Calu3 (cell line): ENCODE measurements at regions not wholly inside any gene's neighbourhood (a gene's known extent, or its start where the extent isn't known, plus 50 kb on each side); places are given as distances from the start of the nearest gene placed in this dataset.
"Not testable (repeated sequence)": the region's sequence is repeated elsewhere in the genome, so short reads cannot be mapped to it uniquely, and the experiment has no call there.

Source experiments
- BruUV-seq: library from RNA; stranded (reverse); fragments of 400-500 nt; replicated peaks from 2 replicates; lab custom pipeline; 2021; lab: Mats Ljungman, UMichigan
- CTCF ChIA-PET: fragments of 300-600 bp; sonication (Branson Sonifier 250); formaldehyde crosslinking; loops from one replicate; lab custom pipeline; 2022; ENCODE audit warnings: antibody characterized with exemption; lab: Charles Lee
- DNase-seq: peaks from one replicate; pipeline ENCODE4 v3.0.0; 2022
- H3K27ac Mint-ChIP-seq: one replicate; pipeline ENCODE4 v1.8.0; 2022; ENCODE audit warnings: mixed read lengths; ENCODE audit not compliant: unreplicated experiment
- H3K27me3 Mint-ChIP-seq: one replicate; pipeline ENCODE4 v1.8.0; 2022; ENCODE audit warnings: mixed read lengths; ENCODE audit not compliant: unreplicated experiment
- H3K36me3 Mint-ChIP-seq: one replicate; pipeline ENCODE4 v1.8.0; 2022; ENCODE audit warnings: mild to moderate bottlenecking, moderate library complexity, mixed read lengths; ENCODE audit not compliant: insufficient read depth, unreplicated experiment
- H3K4me1 Mint-ChIP-seq: one replicate; pipeline ENCODE4 v1.8.0; 2022; ENCODE audit warnings: mild to moderate bottlenecking, low read depth, mixed read lengths; ENCODE audit not compliant: unreplicated experiment
- H3K4me3 Mint-ChIP-seq: one replicate; pipeline ENCODE4 v1.8.0; 2022; ENCODE audit warnings: mild to moderate bottlenecking, low read depth, moderate library complexity, mixed read lengths; ENCODE audit not compliant: unreplicated experiment
- H3K9me3 Mint-ChIP-seq: one replicate; pipeline ENCODE4 v1.8.0; 2022; ENCODE audit warnings: low read depth, mixed read lengths; ENCODE audit not compliant: unreplicated experiment
- intact Hi-C: fragments of 100-400 bp; cut with micrococcal nuclease; formaldehyde crosslinking; loops from one replicate; pipeline ENCODE4 v1.10.0; 2022; ENCODE audit not compliant: unreplicated experiment
- TF ChIP-seq, protein P1 (sequence below): fragments of 200-600 bp; IDR thresholded peaks from one replicate; pipeline ENCODE4 v1.8.0; 2022; ENCODE audit warnings: antibody characterized with exemption; ENCODE audit not compliant: unreplicated experiment

DNA sequence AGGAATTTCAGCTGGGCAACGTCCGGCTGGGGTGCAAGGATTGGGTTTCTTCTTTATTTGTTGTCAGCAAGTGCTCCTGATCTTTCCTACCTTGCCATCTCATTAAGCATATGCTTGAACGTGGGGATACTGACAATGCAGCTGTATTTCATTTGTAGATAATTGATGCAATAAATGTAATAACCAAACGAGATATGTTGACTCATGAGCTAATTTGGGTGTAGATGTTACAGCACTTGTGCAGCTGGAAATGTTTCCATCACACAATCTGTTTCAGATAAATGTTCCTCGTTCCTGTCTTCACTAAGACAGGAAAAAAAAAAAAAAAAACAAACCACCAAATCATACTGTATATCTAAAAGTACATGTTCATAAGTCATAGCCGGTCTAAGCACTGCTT is 123.8 kb downstream of the DMRT2 start:
- Mint-ChIP-seq H3K27ac (no peak overlapping the region), H3K4me3 (no peak overlapping the region), H3K9me3 (peaks cover 10% of the 10 kb centered on the region), H3K4me1 (no peaks in the 10 kb centered on the region), H3K27me3 (no peaks in the 10 kb centered on the region), H3K36me3 (no peaks in the 10 kb centered on the region)
- no peak for DNase-seq
- intact Hi-C loops: no loop called here
- TF ChIP-seq, protein P1, sequence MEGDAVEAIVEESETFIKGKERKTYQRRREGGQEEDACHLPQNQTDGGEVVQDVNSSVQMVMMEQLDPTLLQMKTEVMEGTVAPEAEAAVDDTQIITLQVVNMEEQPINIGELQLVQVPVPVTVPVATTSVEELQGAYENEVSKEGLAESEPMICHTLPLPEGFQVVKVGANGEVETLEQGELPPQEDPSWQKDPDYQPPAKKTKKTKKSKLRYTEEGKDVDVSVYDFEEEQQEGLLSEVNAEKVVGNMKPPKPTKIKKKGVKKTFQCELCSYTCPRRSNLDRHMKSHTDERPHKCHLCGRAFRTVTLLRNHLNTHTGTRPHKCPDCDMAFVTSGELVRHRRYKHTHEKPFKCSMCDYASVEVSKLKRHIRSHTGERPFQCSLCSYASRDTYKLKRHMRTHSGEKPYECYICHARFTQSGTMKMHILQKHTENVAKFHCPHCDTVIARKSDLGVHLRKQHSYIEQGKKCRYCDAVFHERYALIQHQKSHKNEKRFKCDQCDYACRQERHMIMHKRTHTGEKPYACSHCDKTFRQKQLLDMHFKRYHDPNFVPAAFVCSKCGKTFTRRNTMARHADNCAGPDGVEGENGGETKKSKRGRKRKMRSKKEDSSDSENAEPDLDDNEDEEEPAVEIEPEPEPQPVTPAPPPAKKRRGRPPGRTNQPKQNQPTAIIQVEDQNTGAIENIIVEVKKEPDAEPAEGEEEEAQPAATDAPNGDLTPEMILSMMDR: no peak
- BruUV-seq: no TSS peak
- CTCF ChIA-PET: no interaction called here

DNA sequence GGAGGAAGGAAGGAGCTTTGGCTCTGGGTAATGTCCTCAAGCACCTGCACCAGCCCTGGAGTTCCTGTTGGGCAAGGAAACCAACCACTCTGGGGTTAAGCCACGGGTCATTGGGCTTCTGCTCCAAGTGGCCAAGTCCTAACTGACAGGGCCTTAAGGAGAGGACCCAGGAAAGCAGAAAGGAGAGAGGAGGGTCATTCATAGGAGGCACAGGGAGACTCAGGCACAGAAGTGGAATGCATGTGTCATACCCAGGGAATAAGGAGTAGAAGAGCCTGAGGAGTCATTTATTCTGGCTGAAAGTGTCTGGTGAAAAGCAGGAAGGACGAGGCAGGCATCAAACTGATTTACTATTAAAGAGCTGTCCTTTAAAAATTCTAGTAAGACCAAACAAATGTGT is 129.2 kb downstream of the DMRT2 start:
- H3K27ac Mint-ChIP-seq: no peak overlapping the region
- no peak for DNase-seq
- H3K4me3 Mint-ChIP-seq: no peak overlapping the region
- no peaks in the 10 kb centered on the region for H3K4me1 Mint-ChIP-seq
- no TSS peak for BruUV-seq
- peaks cover 7% of the 10 kb centered on the region for H3K9me3 Mint-ChIP-seq
- no peaks in the 10 kb centered on the region for H3K27me3 Mint-ChIP-seq
- intact Hi-C loops: no loop called here
- H3K36me3 Mint-ChIP-seq: no peaks in the 10 kb centered on the region
- CTCF ChIA-PET: no interaction called here
- TF ChIP-seq, protein P1: no peak

DNA sequence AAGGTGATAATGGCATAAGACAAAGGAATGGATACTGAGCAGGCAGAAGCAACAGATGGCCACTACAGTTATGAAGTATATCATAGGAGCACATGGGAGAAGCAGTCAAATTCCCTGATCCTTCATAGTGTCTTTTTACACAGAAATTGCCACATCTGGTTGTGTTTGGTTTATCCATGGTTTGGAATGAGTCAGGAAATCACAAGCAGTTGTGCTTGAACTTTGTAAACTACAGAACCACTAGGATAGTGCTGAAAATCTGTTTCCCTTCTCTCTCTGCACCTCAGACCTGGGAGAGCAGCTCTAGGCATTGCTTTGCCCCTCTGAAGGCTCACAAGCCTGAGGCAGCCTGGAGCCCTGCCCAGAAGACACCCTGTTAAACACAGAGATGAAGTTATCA is 134.0 kb downstream of the DMRT2 start:
- H3K4me1 Mint-ChIP-seq: no peaks in the 10 kb centered on the region
- peaks cover 8% of the 10 kb centered on the region for H3K9me3 Mint-ChIP-seq
- no peaks in the 10 kb centered on the region for H3K36me3 Mint-ChIP-seq
- H3K4me3 Mint-ChIP-seq: no peak overlapping the region
- no peak overlapping the region for H3K27ac Mint-ChIP-seq
- no TSS peak for BruUV-seq
- intact Hi-C loops: no loop called here
- TF ChIP-seq, protein P1: no peak
- DNase-seq: no peak
- CTCF ChIA-PET: no interaction called here
- H3K27me3 Mint-ChIP-seq: no peaks in the 10 kb centered on the region

DNA sequence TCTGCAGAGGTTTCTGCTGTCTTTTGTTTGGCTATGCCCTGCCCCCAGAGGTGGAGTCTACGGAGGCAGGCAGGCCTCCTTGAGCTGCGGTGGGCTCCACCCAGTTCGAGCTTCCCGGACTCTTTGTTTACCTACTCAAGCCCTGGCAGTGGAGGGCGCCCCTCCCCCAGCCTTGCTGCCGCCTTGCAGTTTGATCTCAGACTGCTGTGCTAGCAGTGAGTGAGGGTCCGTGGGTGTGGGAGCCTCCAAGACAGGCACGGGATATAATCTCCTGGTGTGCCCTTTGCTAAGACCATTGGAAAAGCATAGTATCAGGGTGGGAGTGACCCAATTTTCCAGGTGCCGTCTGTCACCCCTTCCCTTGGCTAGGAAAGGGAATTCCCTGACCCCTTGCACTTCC is 137.0 kb downstream of the DMRT2 start:
- intact Hi-C loops, CTCF ChIA-PET, H3K27ac Mint-ChIP-seq, BruUV-seq, H3K36me3 Mint-ChIP-seq, DNase-seq, H3K4me1 Mint-ChIP-seq, H3K27me3 Mint-ChIP-seq, H3K9me3 Mint-ChIP-seq, H3K4me3 Mint-ChIP-seq: not testable (repeated sequence)

DNA sequence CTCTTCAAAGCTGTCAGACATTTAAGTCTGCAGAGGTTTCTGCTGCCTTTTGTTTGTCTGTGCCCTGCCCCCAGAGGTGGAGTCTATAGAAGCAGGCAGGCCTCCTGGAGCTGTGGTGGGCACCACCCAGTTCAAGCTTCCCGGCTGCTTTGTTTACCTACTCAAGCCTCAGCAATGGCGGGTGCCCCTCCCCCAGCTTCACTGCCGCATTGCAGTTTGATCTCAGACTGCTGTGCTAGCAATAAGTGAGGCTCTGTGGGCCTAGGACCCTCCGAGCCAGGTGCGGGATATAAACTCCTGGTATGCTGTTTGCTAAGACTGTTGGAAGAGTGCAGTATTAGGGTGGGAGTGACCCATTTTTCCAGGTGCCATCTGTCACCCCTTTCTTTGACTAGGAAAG is 145.5 kb downstream of the DMRT2 start:
- BruUV-seq, H3K36me3 Mint-ChIP-seq, H3K4me3 Mint-ChIP-seq, CTCF ChIA-PET, H3K27ac Mint-ChIP-seq, DNase-seq, H3K4me1 Mint-ChIP-seq, intact Hi-C loops, H3K9me3 Mint-ChIP-seq, H3K27me3 Mint-ChIP-seq: not testable (repeated sequence)
